GM21619 (cell line): ENCODE measurements at regions not wholly inside any gene's neighbourhood (a gene's known extent, or its start where the extent isn't known, plus 50 kb on each side); places are given as distances from the start of the nearest gene placed in this dataset.

ENCODE experiments used
- ATAC-seq: cut with Tn5 transposase; IDR thresholded peaks from one replicate; pipeline ENCODE4 v1.9.1; 2021; ENCODE audit not compliant: unreplicated experiment

- no peak for ATAC-seq
Observed at GRCh38 chr3:41076399-41076798, 122.9 kb upstream of the CTNNB1 start.

GRCh38 chr3:41080141-41080540 is 119.2 kb upstream of the CTNNB1 start:
- ATAC-seq: no peak

GRCh38 chr3:41088882-41089281 is 110.4 kb upstream of the CTNNB1 start:
- no peak for ATAC-seq

- ATAC-seq: no peak
Observed at GRCh38 chr3:41089566-41089965, 109.7 kb upstream of the CTNNB1 start.

- no peak for ATAC-seq
Observed at GRCh38 chr3:41092844-41093243, 106.5 kb upstream of the CTNNB1 start.

- ATAC-seq: no peak
Observed at GRCh38 chr3:41093476-41093875, 105.8 kb upstream of the CTNNB1 start.

- no peak for ATAC-seq
Observed at GRCh38 chr3:41094351-41094750, 105.0 kb upstream of the CTNNB1 start.

GRCh38 chr3:41095702-41096101 is 103.6 kb upstream of the CTNNB1 start:
- no peak for ATAC-seq

GRCh38 chr3:41097896-41098496 is 101.3 kb upstream of the CTNNB1 start:
- ATAC-seq: no peak

GRCh38 chr3:41101231-41101630 is 98.1 kb upstream of the CTNNB1 start:
- ATAC-seq: no peak

GRCh38 chr3:41102053-41102556 is 97.2 kb upstream of the CTNNB1 start:
- ATAC-seq: no peak

GRCh38 chr3:41102750-41103149 is 96.6 kb upstream of the CTNNB1 start:
- ATAC-seq: no peak

GRCh38 chr3:41103200-41103599 is 96.1 kb upstream of the CTNNB1 start:
- ATAC-seq: no peak

GRCh38 chr3:41104147-41104546 is 95.2 kb upstream of the CTNNB1 start:
- ATAC-seq: no peak

GRCh38 chr3:41106691-41107090 is 92.6 kb upstream of the CTNNB1 start:
- ATAC-seq: no peak

GRCh38 chr3:41111011-41111410 is 88.3 kb upstream of the CTNNB1 start:
- no peak for ATAC-seq

- ATAC-seq: no peak
Observed at GRCh38 chr3:41112466-41112865, 86.8 kb upstream of the CTNNB1 start.

- no peak for ATAC-seq
Observed at GRCh38 chr3:41115069-41115468, 84.2 kb upstream of the CTNNB1 start.

- no peak for ATAC-seq
Observed at GRCh38 chr3:41116851-41117250, 82.5 kb upstream of the CTNNB1 start.

- ATAC-seq: peak; percentile 89
Observed at GRCh38 chr3:41117398-41117870, 81.9 kb upstream of the CTNNB1 start.

GRCh38 chr3:41118461-41119390 is 80.6 kb upstream of the CTNNB1 start:
- ATAC-seq: no peak

- no peak for ATAC-seq
Observed at GRCh38 chr3:41120460-41120859, 78.8 kb upstream of the CTNNB1 start.
